Heart right ventricle (tissue), 16 donors: ENCODE measurements at regions not wholly inside any gene's neighbourhood (a gene's known extent, or its start where the extent isn't known, plus 50 kb on each side); places are given as distances from the start of the nearest gene placed in this dataset.

ENCODE experiments used
- ATAC-seq, 8 donors: fragments of 200-7000 bp; cut with Tn5 transposase; one replicate each; pipeline ENCODE4 v1.9.1; 2020; ENCODE audit warnings: mild to moderate bottlenecking in 8 of 8, moderate library complexity in 8 of 8, moderate number of reproducible peaks in 1 of 8
- DNase-seq, 2 donors: peaks; one replicate each; pipeline ENCODE4 v3.0.0-alpha.2; 2020
- H3K27ac ChIP-seq, 10 donors: fragments of 200-600 bp; sonication (generic) in 2 of 10; one replicate each; pipeline versions ENCODE4 v1.5.0 to v1.8.0; 2020 to 2022; ENCODE audit warnings: mild to moderate bottlenecking in 3 of 10
- H3K27me3 ChIP-seq, 7 donors: fragments of 200-600 bp; one replicate each; pipeline ENCODE4 v1.8.0; 2021 to 2022; ENCODE audit warnings: mild to moderate bottlenecking in 2 of 7
- H3K36me3 ChIP-seq, 9 donors: fragments of 200-600 bp; sonication (generic) in 1 of 9; one replicate each; pipeline versions ENCODE4 v1.5.0 to v1.8.0; 2020 to 2022; ENCODE audit warnings: mild to moderate bottlenecking in 2 of 9
- H3K4me1 ChIP-seq, 9 donors: fragments of 200-600 bp; sonication (generic) in 1 of 9; one replicate each; pipeline versions ENCODE4 v1.5.0 to v1.8.0; 2020 to 2022; ENCODE audit warnings: mild to moderate bottlenecking in 4 of 9
- H3K4me3 ChIP-seq, 10 donors: fragments of 200-600 bp; sonication (generic) in 2 of 10; one replicate each; pipeline versions ENCODE4 v1.5.0 to v1.8.0; 2020 to 2022; ENCODE audit warnings: mild to moderate bottlenecking in 7 of 10, moderate library complexity in 2 of 10
- H3K9me3 ChIP-seq, 11 donors: fragments of 200-600 bp in 10 of 11; sonication (generic) in 2 of 11; one replicate each; pipeline versions ENCODE4 v1.5.0 to v1.8.0; 2013 to 2022; ENCODE audit warnings: mild to moderate bottlenecking in 2 of 11, control low read depth in 1 of 11, moderate library complexity in 1 of 11
- CTCF ChIP-seq, 9 donors: fragments of 200-600 bp; sonication (generic) in 2 of 9; IDR thresholded peaks; one replicate each; pipeline versions ENCODE4 v1.5.0 to v1.8.0; 2021 to 2022; ENCODE audit warnings: antibody characterized with exemption in 9 of 9, mild to moderate bottlenecking in 5 of 9, moderate library complexity in 1 of 9
- WGBS, 2 donors: extraction: QIAGEN DNeasy Blood & Tissue Kit; methylation state at CpG; one replicate each; pipeline ENCODE4 v1.1.7; 2013; ENCODE audit warnings: inconsistent platforms in 1 of 2; 5-methylcytosine and 5-hydroxymethylcytosine counted together
- intact Hi-C, 10 donors: fragments of 100-400 bp; cut with DNase I; formaldehyde crosslinking; loops; one replicate each; pipeline versions ENCODE4 v1.11.1 to v1.14.2; 2022
- donor health status: Arrhythmogenic right ventricular cardiomyopathy.
- donor health status: ischemic (EF 13 %, LVEDD 7.1; RV severe dilation, severe dysfunction).
- donor health status: healthy with polysubstance abuse.
- donor health status: DM: no; HTN: yes; CAD: no.
- donor health status: DM: no; HTN: no; CAD: no.
- donor health status: ischemic (EF 25% LVEDD 6.9; RV normal size, moderate dysfunction).
- donor health status: ischemic (EF 25% LVEDD 5.7; RV mildly dilated, moderate dysfunction).
- donor health status: healthy.
- donor health status: DM: yes; HTN: yes; CAD: no.
- donor health status: Ischemic cardiomyopathy.
- donor health status: ischemic (EF 35%, LVEDD 5.7; RV mildly dilated, moderate dysfunction).
- donor health status: nonischemic (EF 11% LVEDD 7.7; RV severe dilation, severe dysfunction).
- donor health status: DM: yes; HTN: yes; CAD: no.
- donor health status: PGD.
- donor health status: ischemic (EF 29% LVEDD 5.4; RV normal size, mild dysfunction).
- donor health status: nonischemic (EF 23%, LVEDD 6.1; RV moderate dilation, normal function).

GRCh38 chr5:71891406-71891805, 172.3 kb downstream of the CARTPT start:
- H3K36me3 ChIP-seq, result no peaks in the 10 kb centered on the region
- DNase-seq, result no peak
- peaks cover 0 to 5% (median 0%) of the 10 kb centered on the region in 11 donors for H3K9me3 ChIP-seq
- peak overlapping the region in 7 of 10 donors; percentile 28 to 86 (median 61) for H3K27ac ChIP-seq
- H3K4me1 ChIP-seq, result peaks cover 0 to 13% (median 5%) of the 10 kb centered on the region in 9 donors
- ATAC-seq, result no peak
- no peak overlapping the region for H3K4me3 ChIP-seq
- intact Hi-C loops, result loop anchor here in 1 of 10 donors (10.0 kb wide), 1 partner anchor 83 kb away; no protein-coding TSS in a partner anchor
- 39 to 61% methylated on average over 1 of the region's 1 CpG for WGBS, 2 donors
- no peak for TF ChIP-seq CTCF (IDR thresholded peaks at IDR 0.05)
- H3K27me3 ChIP-seq, result no peaks in the 10 kb centered on the region

GRCh38 chr5:71891856-71892255, 172.8 kb downstream of the CARTPT start:
- H3K36me3 ChIP-seq, result no peaks in the 10 kb centered on the region
- peak; percentile 44 to 60 for DNase-seq
- intact Hi-C loops, result loop anchor here in 1 of 10 donors (10.0 kb wide), 1 partner anchor 83 kb away; no protein-coding TSS in a partner anchor
- peak; percentile 91 to 98 (median 95) for ATAC-seq
- no peak for TF ChIP-seq CTCF (IDR thresholded peaks at IDR 0.05)
- H3K4me1 ChIP-seq, result peaks cover 0 to 13% (median 5%) of the 10 kb centered on the region in 9 donors
- peak overlapping the region in 9 of 10 donors; percentile 27 to 86 (median 74) for H3K27ac ChIP-seq
- peaks cover 0 to 5% (median 0%) of the 10 kb centered on the region in 11 donors for H3K9me3 ChIP-seq
- no peak overlapping the region for H3K4me3 ChIP-seq
- H3K27me3 ChIP-seq, result no peaks in the 10 kb centered on the region
- WGBS, 2 donors, result 23% methylated on average over 4 of the region's 4 CpGs

- peak overlapping the region in 9 of 10 donors; percentile 27 to 86 (median 74) for H3K27ac ChIP-seq
- no peak for TF ChIP-seq CTCF (IDR thresholded peaks at IDR 0.05)
- peak in 1 of 8 donors; percentile 19 for ATAC-seq
Measured at GRCh38 chr5:71892641-71893365, 173.7 kb downstream of the CARTPT start.

GRCh38 chr5:71893451-71893850, 174.4 kb downstream of the CARTPT start:
- no peak for ATAC-seq
- Histone ChIP-seq H3K36me3 (no peaks in the 10 kb centered on the region), H3K27ac (peak overlapping the region in 6 of 10 donors; percentile 60 to 86 (median 75)), H3K4me3 (no peak overlapping the region), H3K4me1 (peaks cover 0 to 13% (median 5%) of the 10 kb centered on the region in 9 donors), H3K27me3 (no peaks in the 10 kb centered on the region), H3K9me3 (no peaks in the 10 kb centered on the region)
- DNase-seq, result no peak
- intact Hi-C loops, result loop anchor here in 1 of 10 donors (10.0 kb wide), 1 partner anchor 81 kb away; no protein-coding TSS in a partner anchor
- 93 to 94% methylated on average over 3 of the region's 3 CpGs for WGBS, 2 donors
- TF ChIP-seq CTCF (IDR thresholded peaks at IDR 0.05), result no peak

More at GRCh38 chr5:71892641-71893365, 173.7 kb downstream of the CARTPT start:
- Histone ChIP-seq H3K9me3 (peaks cover 0 to 3% (median 0%) of the 10 kb centered on the region in 11 donors), H3K4me1 (peaks cover 0 to 13% (median 5%) of the 10 kb centered on the region in 9 donors), H3K4me3 (no peak overlapping the region), H3K27me3 (no peaks in the 10 kb centered on the region), H3K36me3 (no peaks in the 10 kb centered on the region)
- 70 to 73% methylated on average over 3 of the region's 3 CpGs for WGBS, 2 donors
- intact Hi-C loops, result loop anchor here in 1 of 10 donors (10.0 kb wide), 1 partner anchor 82 kb away; no protein-coding TSS in a partner anchor
- DNase-seq, result no peak
